Right cardiac atrium (tissue), 5 donors: ENCODE measurements at regions not wholly inside any gene's neighbourhood (a gene's known extent, or its start where the extent isn't known, plus 50 kb on each side); places are given as distances from the start of the nearest gene placed in this dataset.
A peak's percentile ranks its signal among the peaks of the same experiment; 100 is the strongest.
"Not testable (repeated sequence)": the region's sequence is repeated elsewhere in the genome, so short reads cannot be mapped to it uniquely, and the experiment has no call there.

Experiments used
- ATAC-seq, 2 donors: fragments of 200-7000 bp; cut with Tn5 transposase; one replicate each; pipeline versions ENCODE4 v1.8.0 to v1.9.1; 2020; ENCODE audit warnings: moderate library complexity in 2 of 2, mild to moderate bottlenecking in 1 of 2
- DNase-seq, 3 donors: peaks; one replicate each; pipeline ENCODE4 v3.0.0-alpha.2; 2020
- H3K27ac ChIP-seq: one replicate; pipeline ENCODE4 v1.5.1; 2013; ENCODE audit warnings: mild to moderate bottlenecking, low read length, control low read depth, moderate library complexity
- H3K27me3 ChIP-seq: one replicate; pipeline ENCODE4 v1.6.1; 2013; ENCODE audit not compliant: control insufficient read depth, insufficient read depth
- H3K4me1 ChIP-seq: one replicate; pipeline ENCODE4 v1.6.1; 2013; ENCODE audit warnings: low read length; ENCODE audit not compliant: control insufficient read depth, insufficient read depth
- H3K4me3 ChIP-seq: one replicate; pipeline ENCODE4 v1.5.1; 2013; ENCODE audit warnings: low read length, control low read depth
- H3K9me3 ChIP-seq: one replicate; pipeline ENCODE4 v1.6.1; 2013; ENCODE audit warnings: low read length; ENCODE audit not compliant: control insufficient read depth
- WGBS: extraction: QIAGEN DNeasy Blood & Tissue Kit; methylation state at CpG from one replicate; pipeline ENCODE4 v1.1.7; 2013; 5-methylcytosine and 5-hydroxymethylcytosine counted together
- intact Hi-C, 4 donors: fragments of 100-400 bp; cut with DNase I; formaldehyde crosslinking; loops; one replicate each; pipeline versions ENCODE4 v1.11.0 to v1.14.0; 2022 to 2023
- donor health status: healthy with polysubstance abuse.
- donor health status: DM: no; HTN: yes; CAD: no.
- donor health status: DM: no; HTN: no; CAD: no.
- donor health status: DM: no; HTN: yes; CAD: no; lungs with severe emphysema.
- donor health status: DM: yes; HTN: yes; CAD: no.

DNA sequence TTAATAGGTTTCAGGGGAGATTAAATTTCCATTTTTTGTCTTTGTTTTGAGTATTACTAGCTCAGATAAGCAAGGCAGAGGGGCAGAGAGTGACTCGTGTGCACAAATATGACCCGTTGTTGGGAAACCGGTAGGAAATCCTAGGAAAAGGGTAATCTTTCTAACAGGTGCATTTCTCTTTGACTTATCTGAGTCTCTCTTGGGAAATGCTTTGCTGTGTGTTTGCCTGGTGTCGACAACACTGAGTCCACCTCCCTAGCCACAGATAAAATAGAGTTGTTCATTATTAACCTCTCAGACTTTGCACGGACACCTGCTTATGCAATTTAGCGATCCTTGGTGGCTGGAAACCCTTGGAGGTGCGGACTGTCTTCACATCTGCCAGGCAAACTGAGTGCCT lies 164.2 kb downstream of the FGF1 start:
- no peaks in the 10 kb centered on the region for H3K27me3 ChIP-seq
- no peaks in the 10 kb centered on the region for H3K4me1 ChIP-seq
- H3K4me3 ChIP-seq, result no peak overlapping the region
- no peak for DNase-seq
- no peak for ATAC-seq
- 64% methylated on average over 7 of the region's 7 CpGs for whole genome bisulfite sequencing
- H3K9me3 ChIP-seq, result no peaks in the 10 kb centered on the region
- no peak overlapping the region for H3K27ac ChIP-seq
- intact Hi-C loops, result no loop called here

DNA sequence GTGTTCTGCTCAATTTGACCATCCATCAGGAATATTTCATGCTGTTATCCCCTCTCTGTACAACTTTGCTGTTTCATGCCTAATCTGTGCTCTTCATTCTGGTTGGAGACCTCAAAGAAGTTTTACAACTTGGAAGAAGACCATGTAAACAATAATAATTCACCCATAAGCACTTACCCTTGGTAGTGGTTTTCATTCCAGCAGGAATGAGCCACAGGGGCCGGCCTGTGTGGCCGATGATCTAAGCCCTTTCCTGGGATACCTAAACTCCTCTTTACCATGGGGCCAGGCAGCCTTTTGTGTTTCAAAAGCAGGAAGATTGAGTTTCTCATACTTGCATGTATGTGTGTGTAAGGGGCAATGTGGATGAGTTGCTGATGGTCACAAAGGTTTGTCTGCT lies 165.0 kb downstream of the FGF1 start:
- Histone ChIP-seq H3K27me3 (no peaks in the 10 kb centered on the region), H3K4me1 (no peaks in the 10 kb centered on the region), H3K9me3 (no peaks in the 10 kb centered on the region), H3K27ac (no peak overlapping the region), H3K4me3 (no peak overlapping the region)
- ATAC-seq (no peak), DNase-seq (no peak)
- intact Hi-C loops, result no loop called here
- 87% methylated on average over 2 of the region's 2 CpGs for WGBS

DNA sequence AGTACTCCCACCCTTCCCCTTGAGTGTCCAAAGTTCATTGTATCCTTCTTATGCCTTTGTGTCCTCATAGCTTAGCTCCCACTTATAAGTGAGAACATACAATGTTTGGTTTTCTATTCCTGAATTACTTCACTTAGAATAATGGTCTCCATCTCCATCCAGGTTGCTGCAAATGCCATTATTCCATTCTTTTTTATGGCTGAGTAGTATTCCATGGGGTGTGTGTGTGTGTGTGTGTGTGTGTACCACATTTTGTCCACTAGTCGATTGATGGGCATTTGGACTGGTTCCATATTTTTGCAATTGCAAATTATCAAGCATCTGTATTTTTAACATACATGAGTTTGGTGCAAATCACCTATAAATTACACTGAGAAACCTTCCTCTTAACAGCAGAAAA lies 166.0 kb downstream of the FGF1 start:
- H3K4me3 ChIP-seq, H3K27me3 ChIP-seq, H3K9me3 ChIP-seq, ATAC-seq, H3K27ac ChIP-seq, H3K4me1 ChIP-seq, DNase-seq, intact Hi-C loops: not testable (repeated sequence)
- WGBS, result 93% methylated on average over 1 of the region's 1 CpG

DNA sequence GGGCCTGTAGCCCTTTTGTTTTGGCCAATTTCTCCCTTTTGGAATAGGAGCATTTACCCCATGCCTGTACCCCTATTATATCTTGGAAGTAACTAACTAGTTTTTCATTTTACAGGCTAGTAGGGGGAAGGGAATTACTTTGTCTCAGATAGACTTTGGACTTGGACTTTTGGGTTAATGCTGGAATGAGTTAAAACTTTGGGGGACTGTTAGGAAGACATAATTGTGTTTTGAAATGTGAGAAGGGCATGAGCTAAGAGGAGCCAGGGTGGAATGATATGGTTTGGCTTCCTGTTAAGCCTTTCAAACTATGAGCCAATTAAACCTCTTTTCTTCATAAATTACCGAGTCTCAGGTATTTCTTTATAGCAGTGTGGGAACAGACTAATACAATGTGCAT lies 168.1 kb downstream of the FGF1 start:
- DNase-seq (no peak), ATAC-seq (no peak)
- Histone ChIP-seq H3K4me3 (no peak overlapping the region), H3K27me3 (no peaks in the 10 kb centered on the region), H3K27ac (no peak overlapping the region), H3K9me3 (no peaks in the 10 kb centered on the region), H3K4me1 (peaks cover 3% of the 10 kb centered on the region)
- 71% methylated on average over 1 of the region's 1 CpG for WGBS
- intact Hi-C loops, result no loop called here

DNA sequence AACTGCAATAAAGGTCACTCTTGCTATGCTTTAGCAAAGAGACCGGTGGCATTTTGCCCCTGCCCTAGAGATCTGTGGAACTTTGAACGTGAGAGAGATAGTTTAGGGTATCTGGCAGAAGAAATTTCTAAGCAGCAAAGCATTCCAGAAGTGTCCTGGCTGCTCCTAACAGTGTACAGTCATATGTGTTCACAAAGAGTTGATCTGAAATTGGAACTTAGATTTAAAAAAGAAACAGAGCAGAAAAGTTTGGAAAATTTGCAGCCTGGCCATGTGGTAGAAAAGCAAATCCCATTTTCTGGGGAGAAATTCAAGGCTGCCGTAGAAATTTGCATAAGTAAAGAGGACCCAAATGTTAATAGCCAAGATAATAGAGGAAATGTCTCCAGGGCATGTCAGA lies 169.2 kb downstream of the FGF1 start:
- Histone ChIP-seq H3K4me3 (no peak overlapping the region), H3K27ac (no peak overlapping the region), H3K4me1 (peaks cover 3% of the 10 kb centered on the region), H3K9me3 (no peaks in the 10 kb centered on the region), H3K27me3 (no peaks in the 10 kb centered on the region)
- 95% methylated on average over 3 of the region's 3 CpGs for WGBS
- DNase-seq, result no peak
- no peak for ATAC-seq
- intact Hi-C loops, result no loop called here

DNA sequence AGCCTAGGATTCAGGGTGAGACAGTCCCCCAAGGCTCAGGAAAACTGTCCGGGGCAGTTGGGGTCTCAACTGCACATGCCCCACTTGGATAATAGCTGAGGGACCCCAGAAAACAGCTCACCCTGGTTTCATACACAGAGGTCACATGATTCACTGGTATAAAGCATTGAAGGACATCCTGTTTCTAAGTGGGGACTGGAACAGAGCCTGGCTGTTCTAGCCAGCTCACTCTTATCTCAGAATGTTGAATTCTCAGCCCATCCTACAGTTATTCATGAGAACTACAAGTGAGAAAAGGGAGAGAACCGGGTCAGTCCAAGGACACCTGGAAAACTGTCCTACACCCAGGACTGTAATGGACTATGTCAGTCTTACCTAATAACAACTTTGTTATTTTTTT lies 170.9 kb downstream of the FGF1 start:
- H3K27ac ChIP-seq, result no peak overlapping the region
- no peaks in the 10 kb centered on the region for H3K27me3 ChIP-seq
- intact Hi-C loops, result no loop called here
- no peak for DNase-seq
- WGBS, result 78% methylated on average over 2 of the region's 2 CpGs
- no peak overlapping the region for H3K4me3 ChIP-seq
- H3K4me1 ChIP-seq, result peaks cover 3% of the 10 kb centered on the region
- peak in 1 of 2 donors; percentile 74 for ATAC-seq
- H3K9me3 ChIP-seq, result no peaks in the 10 kb centered on the region

DNA sequence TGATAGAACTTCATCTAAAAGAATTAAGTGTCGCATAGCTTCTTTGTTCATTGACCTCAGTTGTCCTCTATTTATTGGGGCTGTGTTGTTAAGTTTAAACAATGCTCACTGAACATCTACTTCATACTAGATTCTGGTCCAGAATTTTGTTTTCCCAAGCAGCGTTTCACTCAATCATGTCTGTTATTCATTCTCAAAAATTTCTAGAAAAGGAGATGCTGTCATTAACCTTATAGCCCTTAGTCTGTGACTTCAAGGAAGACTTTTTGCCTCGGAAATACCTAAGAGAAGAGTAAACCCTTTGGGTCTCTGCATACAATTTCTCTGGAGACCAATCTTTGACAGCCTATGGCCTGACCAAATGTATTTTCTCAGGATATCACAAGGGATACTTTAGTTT lies 171.7 kb downstream of the FGF1 start:
- no peak overlapping the region for H3K4me3 ChIP-seq
- H3K27me3 ChIP-seq, result no peaks in the 10 kb centered on the region
- 86% methylated on average over 3 of the region's 3 CpGs for WGBS
- intact Hi-C loops, result no loop called here
- H3K9me3 ChIP-seq, result no peaks in the 10 kb centered on the region
- no peak for ATAC-seq
- no peak for DNase-seq
- peaks cover 3% of the 10 kb centered on the region for H3K4me1 ChIP-seq
- no peak overlapping the region for H3K27ac ChIP-seq

DNA sequence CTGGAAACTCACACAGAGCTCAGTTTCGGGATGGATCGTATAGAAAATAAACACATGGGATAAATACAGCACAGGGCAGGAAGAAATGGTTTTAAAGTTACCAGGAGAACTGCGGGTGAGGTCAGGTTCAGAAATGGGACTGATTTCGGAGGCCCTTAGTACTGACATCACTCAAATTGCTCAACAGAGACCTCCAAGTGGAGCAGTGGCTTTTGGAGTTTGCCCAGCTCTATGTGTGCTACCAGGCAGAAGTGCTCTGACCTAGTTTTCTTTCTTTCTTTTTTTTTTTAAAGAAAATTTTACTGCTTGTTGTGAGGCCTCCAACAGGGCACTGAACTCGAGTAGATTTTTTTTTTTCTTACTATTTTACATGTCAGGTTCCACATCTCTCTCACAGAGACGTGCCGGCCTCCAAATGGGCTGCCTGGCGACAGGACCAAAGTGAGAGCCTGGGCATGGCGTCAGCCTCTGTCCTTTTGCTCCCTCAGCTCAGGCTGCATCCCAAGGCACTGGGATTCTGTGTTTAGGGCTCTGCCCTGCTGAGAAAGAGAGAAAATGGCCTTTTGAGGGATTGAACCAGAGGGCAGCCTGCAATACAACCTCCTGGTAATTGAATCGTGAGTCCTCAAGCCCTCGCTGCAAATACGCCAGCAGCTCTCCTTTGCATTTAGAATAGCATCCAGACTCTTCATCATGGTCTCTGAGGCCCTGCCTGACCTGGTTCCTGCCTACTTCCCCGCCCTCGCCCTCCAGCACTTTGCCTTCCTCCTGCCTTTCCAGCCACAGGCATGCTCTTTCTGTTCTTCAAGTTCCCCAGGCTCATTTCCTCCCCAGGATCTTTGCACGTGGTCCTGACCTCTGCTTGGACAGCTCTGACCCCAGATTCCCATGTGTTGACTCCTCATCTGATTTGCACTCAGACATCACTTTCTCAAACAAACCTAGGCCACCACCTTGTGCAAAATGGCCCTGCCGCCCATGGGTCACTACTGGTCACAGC lies 173.5 kb downstream of the FGF1 start:
- WGBS, result 77% methylated on average over 16 of the region's 16 CpGs
- DNase-seq, result peak; percentile 43 to 72 (median 60)

DNA sequence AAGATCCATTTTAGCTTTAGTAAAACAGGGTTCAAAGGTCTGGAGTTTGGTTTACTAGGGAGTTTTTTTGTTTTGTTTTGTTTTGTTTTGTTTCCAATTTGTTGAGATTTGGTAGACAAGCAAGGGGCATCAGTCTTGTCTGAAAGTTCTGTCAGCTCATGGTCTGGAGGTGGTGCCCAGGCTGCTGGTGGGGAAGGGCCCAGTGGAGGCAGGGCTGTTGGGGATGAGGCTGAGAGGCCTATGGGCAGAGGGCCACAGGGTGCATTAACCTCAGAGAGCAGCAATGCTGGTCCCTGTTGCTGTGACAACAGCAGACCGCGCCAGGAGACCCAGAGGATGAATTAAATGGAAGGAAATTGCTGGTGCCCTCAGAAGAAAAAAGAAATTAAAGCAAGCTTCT lies 174.5 kb downstream of the FGF1 start:
- DNase-seq (no peak), ATAC-seq (no peak)
- no peak overlapping the region for H3K27ac ChIP-seq
- peaks cover 5% of the 10 kb centered on the region for H3K4me1 ChIP-seq
- intact Hi-C loops, result no loop called here
- H3K9me3 ChIP-seq, result no peaks in the 10 kb centered on the region
- 98% methylated on average over 2 of the region's 2 CpGs for WGBS
- no peak overlapping the region for H3K4me3 ChIP-seq
- no peaks in the 10 kb centered on the region for H3K27me3 ChIP-seq

More for the DNA sequence above, 173.5 kb downstream of the FGF1 start:
- H3K27ac ChIP-seq, result peak overlapping the region; percentile 63
- intact Hi-C loops, result no loop called here
- no peak overlapping the region for H3K4me3 ChIP-seq
- no peaks in the 10 kb centered on the region for H3K27me3 ChIP-seq
- H3K9me3 ChIP-seq, result no peaks in the 10 kb centered on the region
- ATAC-seq, result peak; percentile 78 to 90
- peaks cover 5% of the 10 kb centered on the region for H3K4me1 ChIP-seq

DNA sequence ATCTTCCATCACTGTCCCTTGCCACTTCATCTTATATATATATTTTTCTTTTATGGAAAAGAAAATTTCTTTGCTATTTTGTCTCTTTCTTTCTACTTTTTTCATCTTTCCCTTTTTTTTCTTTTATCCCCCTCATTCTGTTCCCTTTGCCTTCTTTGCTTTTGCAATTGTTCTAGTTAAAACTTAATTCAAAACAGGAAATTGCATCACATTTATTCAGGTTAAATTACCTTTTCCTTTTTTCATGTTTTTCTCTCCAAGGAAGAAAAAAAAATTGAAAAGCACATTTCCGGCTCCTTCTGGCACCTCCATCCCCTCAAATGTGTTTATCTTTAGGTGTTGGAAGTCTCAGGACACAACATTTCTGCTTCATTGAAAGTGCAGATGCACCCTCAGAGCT lies 176.9 kb downstream of the FGF1 start:
- 50% methylated on average over 1 of the region's 1 CpG for WGBS
- Histone ChIP-seq H3K4me1 (peaks cover 2% of the 10 kb centered on the region), H3K27ac (no peak overlapping the region), H3K9me3 (no peaks in the 10 kb centered on the region), H3K27me3 (no peaks in the 10 kb centered on the region), H3K4me3 (no peak overlapping the region)
- intact Hi-C loops, result no loop called here
- ATAC-seq (no peak), DNase-seq (no peak)

DNA sequence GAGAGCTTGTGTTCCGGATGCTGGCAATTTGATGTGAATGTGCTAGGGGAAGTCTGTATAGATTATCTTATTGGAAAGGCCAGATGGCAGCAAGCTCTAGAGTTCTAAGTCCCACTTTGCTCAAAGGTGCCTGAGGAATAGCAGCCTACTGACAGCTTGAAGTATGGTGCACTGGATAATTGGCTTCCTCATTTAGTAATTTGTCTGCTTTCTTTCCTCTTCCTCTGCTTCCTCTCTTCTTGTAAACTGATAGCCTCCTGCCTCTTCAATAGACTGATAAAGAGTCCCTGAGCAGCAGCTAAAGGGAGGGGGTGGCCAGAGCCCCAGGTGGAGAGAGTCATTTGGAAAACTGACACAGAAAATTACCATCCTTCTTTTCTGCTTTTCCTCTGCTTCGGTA lies 177.3 kb downstream of the FGF1 start:
- H3K4me3 ChIP-seq, result no peak overlapping the region
- intact Hi-C loops, result no loop called here
- H3K9me3 ChIP-seq, result no peaks in the 10 kb centered on the region
- no peak for ATAC-seq
- 60% methylated on average over 2 of the region's 2 CpGs for WGBS
- no peaks in the 10 kb centered on the region for H3K27me3 ChIP-seq
- peaks cover 2% of the 10 kb centered on the region for H3K4me1 ChIP-seq
- no peak overlapping the region for H3K27ac ChIP-seq
- no peak for DNase-seq
